GM21825 (cell line): ENCODE measurements at regions not wholly inside any gene's neighbourhood (a gene's known extent, or its start where the extent isn't known, plus 50 kb on each side); places are given as distances from the start of the nearest gene placed in this dataset.

ENCODE experiments used
- ATAC-seq: cut with Tn5 transposase; IDR thresholded peaks from one replicate; pipeline ENCODE4 v1.9.1; 2021; ENCODE audit warnings: mild to moderate bottlenecking, moderate library complexity; ENCODE audit not compliant: unreplicated experiment

DNA sequence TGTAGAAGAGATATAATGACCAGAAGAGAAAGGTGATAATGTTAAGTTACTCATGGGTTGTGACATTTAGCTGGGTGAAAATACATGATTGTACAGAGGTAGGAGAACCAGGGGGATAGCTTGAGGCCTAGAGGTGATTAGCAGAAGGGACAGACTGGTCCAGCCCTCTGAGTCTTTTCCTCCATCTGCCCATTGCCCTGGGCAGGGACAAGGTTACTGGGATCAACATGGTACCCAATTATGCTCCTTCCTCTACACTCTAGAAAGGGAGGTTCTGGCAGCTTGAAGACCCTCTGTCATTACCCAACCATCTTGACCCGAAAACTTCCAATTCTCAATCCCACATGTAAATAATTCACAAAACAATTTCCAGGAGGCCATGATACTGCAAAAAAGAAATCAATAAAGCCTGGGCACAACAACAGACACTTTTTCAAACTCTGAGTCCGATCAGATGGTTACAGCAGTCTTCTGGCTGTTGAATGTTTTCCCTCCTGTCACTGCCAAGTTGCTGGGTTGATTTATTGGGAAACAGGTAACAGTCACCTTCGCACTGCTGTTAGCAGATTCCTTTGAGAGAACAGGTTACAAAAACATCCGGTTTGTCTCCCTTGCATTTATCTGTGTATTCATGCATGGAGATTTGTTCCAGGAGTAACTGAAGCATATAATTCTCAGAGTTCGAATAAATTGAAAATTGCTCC is 239.1 kb upstream of the HTR2A start:
- ATAC-seq = no peak

DNA sequence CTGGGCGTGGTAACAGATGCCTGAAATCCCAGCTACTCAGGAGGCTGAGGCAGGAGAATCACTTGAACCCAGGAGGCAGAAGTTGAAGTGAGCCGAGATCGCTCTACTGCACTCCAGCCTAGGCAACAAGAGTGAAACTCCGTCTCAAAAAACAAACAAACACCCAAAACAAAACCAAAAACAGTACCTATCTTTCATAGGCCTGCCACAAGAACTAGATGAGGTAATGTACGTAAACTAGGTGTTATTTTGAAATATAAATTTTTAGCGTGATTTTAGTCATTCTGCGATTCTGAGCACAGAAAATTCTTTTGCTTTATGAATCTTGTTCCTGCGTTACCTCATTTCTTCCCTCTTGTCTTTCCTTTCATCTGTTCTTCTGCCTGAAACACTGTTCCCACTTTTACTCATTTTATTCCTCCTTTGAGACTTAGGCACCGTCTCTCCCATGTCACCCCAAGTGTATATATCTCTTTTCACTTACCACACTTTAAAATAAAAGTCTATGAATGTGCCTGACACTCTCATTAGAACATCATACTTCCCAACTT is 238.2 kb upstream of the HTR2A start:
- ATAC-seq = no peak

DNA sequence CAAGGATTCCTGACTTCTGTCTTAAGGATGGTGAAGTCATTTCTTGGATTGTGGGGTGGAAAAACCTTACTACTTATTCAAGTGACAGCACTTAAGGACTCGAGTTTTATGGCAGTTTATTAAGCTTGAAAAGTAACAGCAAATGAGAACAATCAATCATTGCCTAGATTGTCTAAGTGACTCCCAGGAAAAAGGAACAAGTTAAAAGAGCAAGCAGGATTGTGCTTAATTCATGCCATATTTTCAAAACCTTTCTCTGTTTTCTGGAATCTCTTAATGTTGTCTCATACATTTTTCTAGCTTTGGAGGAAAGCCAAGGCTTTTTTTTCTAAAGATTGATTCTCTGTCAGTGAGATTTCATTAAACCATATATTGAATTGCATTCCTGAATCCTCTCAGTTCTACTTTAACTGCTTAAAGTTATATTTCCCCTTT is 236.2 kb upstream of the HTR2A start:
- no peak for ATAC-seq

DNA sequence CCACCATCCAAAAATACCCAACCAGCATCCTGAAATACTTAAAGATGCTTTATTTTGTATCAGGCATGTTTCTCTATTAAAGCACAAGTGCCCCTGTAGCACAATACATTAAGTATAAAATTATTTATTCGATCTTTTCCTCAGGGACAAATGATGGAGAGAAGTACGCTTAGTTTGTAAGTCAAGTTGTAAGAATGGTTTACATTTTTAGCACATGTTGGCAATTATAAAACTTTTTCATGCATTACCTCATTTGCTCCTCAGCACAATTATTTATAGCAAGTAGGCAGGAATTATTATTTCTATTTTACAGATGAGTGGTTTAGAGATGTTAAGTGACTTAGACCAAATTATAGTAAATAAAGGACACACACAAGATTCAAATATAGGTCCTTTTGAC is 232.6 kb upstream of the HTR2A start:
- ATAC-seq = no peak

DNA sequence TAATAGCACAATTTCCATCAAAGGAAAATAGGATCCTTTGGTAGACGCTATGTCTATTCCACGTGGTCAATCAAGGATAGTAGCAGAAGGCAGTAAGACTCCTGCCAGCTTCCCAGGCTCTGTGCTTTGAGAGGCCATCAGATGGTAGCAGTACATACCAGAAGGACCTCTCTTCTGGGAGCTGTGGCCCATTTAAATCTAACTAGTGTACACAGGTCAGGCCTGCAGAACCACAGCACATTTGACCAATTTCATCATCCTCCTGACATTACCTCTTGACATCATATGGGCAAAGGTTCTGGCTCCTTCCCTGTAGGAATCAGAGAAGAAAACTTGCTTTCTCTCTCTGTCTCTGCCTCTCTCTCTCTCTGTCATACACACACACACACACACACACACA is 229.6 kb upstream of the HTR2A start:
- no peak for ATAC-seq

DNA sequence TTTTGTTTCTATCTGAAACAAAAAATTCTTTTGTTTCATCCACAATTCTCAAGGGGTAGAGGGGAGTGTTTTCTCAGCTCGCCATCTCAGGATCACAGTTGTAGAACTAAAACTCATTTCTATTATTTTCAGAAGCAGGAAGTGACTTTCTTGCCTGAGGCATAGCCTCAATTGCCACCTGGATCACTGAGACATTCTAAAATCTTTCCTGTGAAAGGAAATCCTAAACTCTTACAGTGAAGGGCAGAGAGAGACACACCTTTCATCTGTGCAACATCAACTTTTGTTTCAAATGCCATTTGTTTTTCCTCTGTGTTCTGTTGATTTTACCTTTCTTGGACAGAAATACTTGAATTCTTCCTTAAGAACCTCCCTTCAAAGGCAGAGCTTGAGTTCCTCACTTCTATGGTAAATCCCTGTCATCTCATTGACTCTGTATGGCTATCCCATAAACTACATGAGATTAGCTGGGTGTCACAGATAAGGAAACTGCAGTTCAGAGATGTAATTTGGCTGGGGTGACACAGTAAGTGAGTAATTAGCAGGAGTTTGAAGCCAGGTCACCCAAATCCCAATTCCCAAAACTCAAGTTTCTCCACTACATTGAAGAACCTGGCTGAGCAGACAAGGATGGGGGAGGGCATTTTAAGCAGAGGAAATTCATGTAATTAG is 224.4 kb upstream of the HTR2A start:
- ATAC-seq = no peak

DNA sequence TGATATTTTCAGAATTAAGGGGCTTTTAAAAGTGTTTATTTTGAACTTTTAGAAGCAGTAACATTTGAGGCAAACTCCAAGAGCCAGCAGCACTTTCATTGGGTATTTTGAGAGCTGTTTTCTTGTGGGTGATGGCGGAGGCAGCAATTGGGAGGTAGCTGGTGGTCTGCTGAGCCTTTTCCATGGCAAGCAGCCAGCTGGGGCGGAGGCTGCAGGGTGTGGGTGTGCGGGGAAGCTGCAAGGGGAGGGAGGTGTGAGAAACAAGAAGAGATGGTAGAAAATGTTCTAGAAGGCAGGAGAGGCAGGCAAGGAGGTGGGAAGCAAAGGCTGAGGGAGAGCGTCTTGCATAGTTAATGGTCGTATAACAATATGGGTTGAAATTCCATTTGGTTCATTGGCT is 223.4 kb upstream of the HTR2A start:
- no peak for ATAC-seq

DNA sequence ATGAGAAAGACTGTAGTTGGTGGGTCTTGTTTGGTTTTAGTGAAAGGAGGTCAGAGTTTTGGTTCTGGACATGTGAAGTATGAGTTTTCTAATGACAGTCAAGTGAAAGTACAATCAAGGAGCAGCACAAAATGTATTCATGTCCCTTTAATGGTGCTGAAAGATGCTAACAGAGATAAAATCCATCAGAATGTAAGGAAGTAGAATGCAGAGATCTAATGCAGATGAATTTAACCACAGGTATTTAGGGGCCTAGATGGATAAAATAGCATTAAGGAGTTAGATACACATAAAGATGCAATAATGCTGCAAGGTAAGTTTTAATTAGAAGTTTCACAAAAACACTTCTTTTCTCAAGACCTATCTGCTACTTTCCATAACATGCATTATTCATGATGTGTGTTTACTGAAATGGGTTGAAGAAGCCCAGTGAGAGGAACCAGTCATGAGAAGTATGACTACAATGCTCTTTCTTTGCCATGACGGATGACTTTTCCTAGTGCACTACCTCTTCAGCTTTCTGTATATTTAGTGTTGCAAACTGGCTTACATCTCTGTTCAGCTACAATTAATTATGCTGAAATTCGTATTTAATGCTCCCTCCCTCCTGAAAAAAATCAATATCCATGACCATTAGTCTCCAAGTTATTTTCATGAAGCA is 222.9 kb upstream of the HTR2A start:
- ATAC-seq = no peak

DNA sequence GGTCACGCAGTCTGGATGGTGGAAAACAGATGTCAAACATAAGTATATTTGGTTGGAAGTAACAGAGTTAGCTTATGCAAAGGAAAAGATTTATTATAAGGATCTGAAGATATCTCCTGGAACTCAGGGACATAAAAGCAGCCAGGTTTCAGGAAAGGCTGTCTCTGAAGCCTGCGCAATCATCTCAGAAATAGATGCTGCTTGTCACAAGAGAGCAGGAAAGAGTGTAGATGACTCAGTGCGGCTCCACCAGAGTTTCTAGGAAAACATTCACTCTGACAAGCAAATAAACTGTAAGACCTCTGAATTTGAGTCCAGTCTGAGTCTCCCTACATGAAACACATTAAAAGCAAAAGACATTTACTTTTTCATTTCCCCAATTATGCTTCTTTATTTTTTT is 220.4 kb upstream of the HTR2A start:
- ATAC-seq = no peak

DNA sequence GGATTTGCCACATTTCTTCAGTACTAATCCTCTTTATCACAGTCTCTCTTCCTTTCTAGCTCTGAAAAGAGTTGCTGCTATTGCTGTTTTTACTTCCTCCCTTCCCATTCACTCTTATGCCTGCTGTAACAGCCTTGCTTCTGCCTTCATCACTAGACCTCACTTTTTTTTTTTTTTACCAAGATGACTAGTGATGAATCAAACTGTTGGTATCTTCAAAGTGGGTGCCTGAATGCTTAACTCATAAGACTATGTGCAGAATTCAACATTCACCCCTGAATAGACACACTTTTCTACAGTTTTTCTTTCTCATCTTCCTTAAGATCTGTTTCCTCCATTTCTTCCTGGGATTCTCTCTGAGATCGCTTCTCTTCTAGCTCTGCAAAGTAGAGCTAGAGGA is 217.2 kb upstream of the HTR2A start:
- ATAC-seq = no peak

DNA sequence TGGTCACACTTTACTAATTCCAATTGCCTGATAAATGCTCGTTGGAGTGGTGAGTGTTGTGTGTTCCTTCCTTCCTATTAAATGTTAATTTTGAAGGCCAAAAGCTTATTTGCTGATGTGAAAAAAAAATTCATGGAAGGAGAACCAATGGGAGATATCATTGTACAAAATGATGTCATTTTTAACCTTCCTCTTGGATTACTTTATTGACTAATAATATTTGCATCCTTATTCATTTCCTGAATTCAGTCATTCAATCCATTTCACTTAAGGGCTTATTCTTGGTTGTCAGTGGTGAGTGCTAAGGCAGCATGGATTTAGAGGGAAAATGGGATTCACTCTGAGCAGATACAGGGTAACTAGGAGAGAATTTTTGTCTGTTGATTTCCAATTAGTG is 216.0 kb upstream of the HTR2A start:
- no peak for ATAC-seq

DNA sequence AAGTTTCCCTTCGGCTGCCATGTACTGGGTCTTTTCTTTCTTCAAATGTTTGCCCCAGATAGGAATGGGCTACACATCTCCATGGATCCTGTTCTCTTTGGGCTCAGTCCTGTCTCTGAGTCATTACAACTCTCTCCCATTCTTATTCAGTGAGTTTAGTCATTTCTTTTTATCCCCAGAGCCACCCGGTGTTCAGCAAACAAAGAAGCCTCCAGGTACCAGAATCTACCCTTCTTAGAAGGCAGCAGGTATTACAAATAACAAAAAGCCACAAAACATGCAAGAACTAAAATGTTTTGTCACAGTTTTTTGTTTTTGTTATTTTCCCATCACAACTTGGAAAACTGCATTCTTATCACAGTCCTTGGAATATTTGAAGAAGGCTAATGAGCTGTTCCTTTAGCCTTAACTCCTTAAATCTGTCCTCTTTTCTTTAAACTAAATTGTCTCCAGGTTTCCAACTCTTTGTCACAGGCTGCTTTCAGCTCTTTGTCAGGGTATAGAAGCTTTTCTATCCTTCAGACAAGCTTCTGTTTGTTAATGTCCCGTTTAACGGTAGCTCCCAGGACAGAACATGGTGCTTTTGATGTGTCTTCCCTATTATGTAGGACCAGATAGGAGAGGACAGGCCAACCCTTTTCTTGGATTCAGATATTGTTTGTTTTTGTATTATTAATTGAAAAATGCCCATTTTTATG is 215.5 kb upstream of the HTR2A start:
- no peak for ATAC-seq

DNA sequence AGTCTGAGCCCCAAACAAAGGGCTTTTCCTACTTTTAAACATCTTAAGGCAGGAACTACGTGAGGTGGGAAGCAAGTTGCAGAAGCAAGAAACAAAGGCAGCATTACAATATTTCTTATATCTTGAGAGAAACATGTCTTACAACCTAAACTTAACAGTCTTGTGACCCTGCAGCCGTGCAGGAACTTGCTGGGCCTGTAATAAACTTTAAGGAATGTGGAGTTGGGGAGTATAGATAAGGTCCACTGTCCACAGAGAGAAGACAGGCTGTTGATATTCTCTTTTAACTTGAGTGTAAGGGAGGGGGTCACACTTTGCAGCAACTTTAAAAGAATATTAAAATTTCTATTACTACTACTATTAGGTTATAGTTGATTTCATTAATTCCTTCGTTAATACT is 214.6 kb upstream of the HTR2A start:
- no peak for ATAC-seq

DNA sequence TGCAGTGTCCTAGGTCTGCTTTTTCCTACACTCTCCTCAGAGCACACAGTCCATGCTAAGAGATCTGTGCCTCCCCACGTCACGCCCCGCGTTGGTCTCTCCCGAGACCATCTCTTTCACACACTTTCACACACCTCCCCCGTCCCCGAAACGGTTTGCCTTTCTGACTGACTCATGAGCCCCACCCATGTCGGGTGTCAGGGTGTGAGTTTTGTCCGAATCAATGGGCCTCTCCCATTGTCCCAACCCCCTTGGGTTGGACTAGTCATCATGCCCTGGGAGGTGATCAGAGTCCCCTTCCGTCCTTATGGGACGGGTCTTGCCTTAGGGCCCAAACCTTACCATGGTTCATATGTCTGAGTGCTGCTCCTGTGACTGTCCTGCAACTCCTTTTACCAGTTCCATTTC is 214.0 kb upstream of the HTR2A start:
- no peak for ATAC-seq

DNA sequence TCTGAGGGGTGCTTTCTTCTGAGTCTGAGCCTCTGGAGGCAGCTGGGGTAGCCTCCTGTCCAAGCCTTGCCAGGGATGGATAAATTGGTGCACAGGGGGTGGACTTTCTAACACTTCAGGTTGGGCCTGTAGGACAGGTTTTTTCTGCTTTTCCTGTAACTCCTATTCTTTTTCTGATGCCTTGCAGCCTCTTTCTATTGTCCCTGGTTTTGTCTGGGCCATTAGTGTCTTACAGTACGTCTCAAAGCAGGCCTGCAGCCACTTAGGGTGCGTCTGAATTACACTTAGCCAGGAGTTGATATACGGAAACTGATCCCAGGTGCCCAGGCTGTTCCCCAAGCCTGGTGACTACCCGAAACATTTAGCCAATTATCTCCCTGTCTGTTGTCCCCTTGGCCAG is 213.3 kb upstream of the HTR2A start:
- no peak for ATAC-seq

DNA sequence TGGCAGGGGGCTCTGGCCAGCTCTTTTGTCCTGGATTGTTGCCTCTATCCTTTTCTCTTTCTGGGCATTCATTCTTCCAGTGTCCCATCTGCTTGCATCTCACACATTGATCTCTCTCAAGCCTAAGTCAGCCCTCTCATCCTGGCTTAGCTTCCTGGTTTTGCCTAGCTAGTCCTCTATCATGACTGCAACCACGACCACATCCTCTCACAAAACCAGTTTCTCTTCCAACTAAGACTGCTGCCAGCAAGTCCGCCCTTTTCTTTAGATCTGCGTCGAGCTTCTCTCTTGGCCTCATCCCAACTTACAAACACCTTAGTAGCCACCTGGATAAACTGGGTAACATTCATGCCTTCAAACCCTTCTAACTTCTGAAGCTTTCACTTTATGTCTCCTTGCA is 212.2 kb upstream of the HTR2A start:
- peak; percentile 70 for ATAC-seq

DNA sequence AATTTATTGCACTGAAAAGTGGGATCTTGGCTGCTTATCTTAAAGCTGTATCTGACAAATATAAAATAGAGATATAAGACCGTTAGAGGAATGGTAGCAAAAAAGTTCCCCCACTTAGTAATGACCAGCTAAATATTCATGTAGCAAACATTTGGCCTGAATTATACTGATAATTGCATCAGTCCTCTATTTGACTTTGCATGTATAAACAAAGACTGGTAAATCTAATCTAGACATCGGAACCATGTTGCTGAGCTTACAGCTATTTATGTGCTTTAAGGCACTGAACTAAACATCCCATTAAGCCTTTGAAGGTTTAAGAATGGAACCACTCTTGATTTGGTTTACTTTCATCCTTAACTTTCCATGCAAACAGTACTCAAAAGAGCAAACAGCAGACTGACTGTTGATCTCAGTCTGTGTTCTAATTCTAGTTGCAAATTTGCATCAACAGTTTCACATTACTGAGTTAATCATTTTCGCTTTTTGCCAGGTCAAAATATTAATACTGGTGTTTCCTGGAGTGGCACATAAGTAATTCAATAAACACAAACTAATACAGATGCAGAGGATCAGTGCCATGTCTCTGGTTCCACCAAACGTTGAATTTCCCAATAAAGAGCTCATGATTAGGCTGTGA is 203.5 kb upstream of the HTR2A start:
- ATAC-seq = peak; percentile 73

DNA sequence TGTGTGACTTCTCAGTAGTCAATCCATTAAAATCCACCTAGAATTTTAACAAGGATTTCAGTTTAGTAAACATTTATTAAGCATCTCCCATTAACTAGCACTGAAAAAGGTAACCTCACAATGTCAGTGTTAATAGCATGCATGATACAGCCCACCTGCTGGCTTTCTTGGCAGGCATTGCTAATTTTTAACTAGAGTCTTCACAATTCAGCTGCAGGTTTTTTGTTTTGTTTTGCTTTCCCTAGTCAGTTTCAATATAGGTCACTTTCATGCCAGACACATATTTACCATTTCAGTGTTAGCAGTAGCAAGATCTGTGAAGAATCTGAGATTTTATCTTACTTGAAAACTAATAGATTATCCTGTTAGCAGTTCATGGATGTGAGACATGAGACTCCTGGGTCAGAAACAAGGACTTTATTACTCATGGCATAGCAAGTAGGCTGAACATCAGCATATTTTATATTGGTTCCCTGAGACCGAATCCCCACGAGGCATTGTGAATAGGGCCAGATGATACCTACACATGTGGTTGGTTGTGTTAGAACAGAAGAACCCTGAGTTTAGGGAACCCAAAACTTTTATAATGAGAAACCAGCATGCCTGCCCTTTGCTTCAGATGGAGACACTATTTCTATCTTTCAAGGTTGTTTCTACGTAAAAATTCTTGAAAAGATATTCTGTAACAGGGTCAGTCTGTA is 198.0 kb upstream of the HTR2A start:
- ATAC-seq = peak; percentile 92

DNA sequence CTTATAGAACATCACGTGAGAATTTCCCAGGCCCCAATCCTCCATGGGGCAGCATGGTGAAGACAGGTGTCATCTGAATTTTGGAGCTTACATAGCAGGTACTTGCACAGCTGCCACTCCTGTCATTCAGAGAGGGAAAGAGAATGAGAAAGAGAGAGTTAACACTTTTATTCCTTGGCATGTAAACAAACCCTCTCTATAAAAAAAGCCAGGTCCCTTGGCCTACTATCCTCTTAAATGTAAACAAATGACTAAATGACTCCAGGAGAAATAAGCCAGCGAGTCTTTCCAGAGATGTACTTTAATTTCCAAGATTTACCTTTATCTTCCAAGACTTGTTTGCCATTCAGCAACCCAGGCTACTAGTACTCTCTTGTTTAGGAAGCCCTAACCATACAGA is 195.3 kb upstream of the HTR2A start:
- ATAC-seq = no peak

DNA sequence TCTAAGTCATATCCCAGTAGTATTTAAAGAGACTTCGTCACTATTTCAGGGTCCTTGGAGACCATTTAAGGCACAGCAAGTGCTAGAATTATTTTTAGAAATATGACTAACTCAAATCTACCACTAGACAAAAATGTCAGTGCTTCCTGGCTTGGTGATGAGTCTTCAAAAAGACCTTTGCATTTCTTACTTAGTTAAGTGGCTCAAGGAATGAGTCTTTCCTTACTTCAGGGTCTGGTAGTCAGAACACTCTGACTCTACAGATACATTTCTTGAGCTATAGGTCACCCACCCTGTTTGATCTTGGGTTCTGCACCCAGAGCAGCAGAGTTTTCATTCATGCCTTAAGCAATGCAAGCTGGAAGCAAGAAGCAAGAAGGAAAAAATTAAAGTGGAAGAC is 191.0 kb upstream of the HTR2A start:
- no peak for ATAC-seq
